Natural killer cell (primary cell): ENCODE measurements at regions not wholly inside any gene's neighbourhood (a gene's known extent, or its start where the extent isn't known, plus 50 kb on each side); places are given as distances from the start of the nearest gene placed in this dataset.

Source experiments
- ATAC-seq, 3 donors: fragments of 150-1000 bp in 2 of 3; fragments of 200-7000 bp in 1 of 3; cut with Tn5 transposase; 1 replicate in 1 of 3; 2 replicates in 2 of 3; pipeline ENCODE4 v1.10.0; 2021; ENCODE audit warnings: mild to moderate bottlenecking in 2 of 3, moderate library complexity in 2 of 3
- DNase-seq, 2 donors: peaks; one replicate each; pipeline versions ENCODE4 v3.0.0 to v3.0.0-alpha.2; 2013 to 2021; ENCODE audit warnings: mixed read lengths in 1 of 2
- H3K27ac ChIP-seq: one replicate; pipeline ENCODE4 v1.5.1; 2013; ENCODE audit warnings: mild to moderate bottlenecking, low read length
- H3K27me3 ChIP-seq: one replicate; pipeline ENCODE4 v1.6.1; 2013; ENCODE audit warnings: low read length; ENCODE audit not compliant: control insufficient read depth, insufficient read depth
- H3K36me3 ChIP-seq: one replicate; pipeline ENCODE4 v1.6.1; 2013; ENCODE audit warnings: low read length; ENCODE audit not compliant: control insufficient read depth, insufficient read depth
- H3K4me1 ChIP-seq: one replicate; pipeline ENCODE4 v1.6.1; 2013; ENCODE audit warnings: low read length; ENCODE audit not compliant: control insufficient read depth, insufficient read depth
- H3K4me3 ChIP-seq: one replicate; pipeline ENCODE4 v1.5.1; 2013; ENCODE audit warnings: low read length
- H3K9me3 ChIP-seq: one replicate; pipeline ENCODE4 v1.6.1; 2013; ENCODE audit warnings: low read length; ENCODE audit not compliant: control insufficient read depth, insufficient read depth
- H3K27ac Mint-ChIP-seq, 2 donors: one replicate each; pipeline ENCODE4 v1.8.0; 2022; ENCODE audit warnings: mild to moderate bottlenecking in 2 of 2, mixed read lengths in 2 of 2, moderate library complexity in 1 of 2
- H3K27me3 Mint-ChIP-seq, 2 donors: one replicate each; pipeline ENCODE4 v1.8.0; 2022; ENCODE audit warnings: low read depth in 2 of 2, mixed read lengths in 2 of 2
- H3K36me3 Mint-ChIP-seq: one replicate; pipeline ENCODE4 v1.8.0; 2022; ENCODE audit warnings: mixed read lengths
- H3K4me1 Mint-ChIP-seq, 2 donors: one replicate each; pipeline ENCODE4 v1.8.0; 2022; ENCODE audit warnings: mixed read lengths in 2 of 2
- H3K4me3 Mint-ChIP-seq: one replicate; pipeline ENCODE4 v1.8.0; 2022; ENCODE audit warnings: mild to moderate bottlenecking, moderate library complexity, mixed read lengths
- H3K9me3 Mint-ChIP-seq, 2 donors: one replicate each; pipeline ENCODE4 v1.8.0; 2022; ENCODE audit warnings: mixed read lengths in 2 of 2
- whole genome bisulfite sequencing: methylation state at CpG from one replicate; pipeline ENCODE4 v1.1.7; 2013; ENCODE audit warnings: missing lambda C conversion rate; ENCODE audit not compliant: insufficient coverage; 5-methylcytosine and 5-hydroxymethylcytosine counted together
- intact Hi-C: fragments of 100-400 bp; cut with micrococcal nuclease; formaldehyde crosslinking; loops from one replicate; pipeline ENCODE4 v1.14.2; 2022
- TF ChIP-seq, protein P1 (sequence below): fragments of 200-600 bp; IDR thresholded peaks from one replicate; pipeline ENCODE4 v1.8.0; 2022; ENCODE audit warnings: antibody characterized with exemption

DNA sequence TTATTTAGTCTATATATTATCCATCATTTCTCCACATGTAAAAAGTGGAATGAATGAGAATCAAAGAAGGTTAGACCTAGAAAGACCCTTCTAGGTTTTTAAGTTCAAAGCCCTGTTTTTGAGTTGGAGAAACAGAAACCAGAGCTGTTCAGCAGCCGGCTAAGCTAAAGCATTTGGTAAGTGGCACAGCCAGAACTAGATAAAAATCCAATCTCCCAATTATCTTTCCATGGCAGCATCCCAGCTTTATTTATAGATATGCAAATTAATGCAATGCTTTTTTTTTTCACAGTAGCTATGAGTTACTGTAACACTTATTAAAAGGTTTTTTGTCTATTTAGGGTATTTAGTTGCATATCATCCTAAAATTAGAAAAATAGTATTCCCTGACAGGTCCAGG lies 85.1 kb downstream of the NIBAN1 start:
- TF ChIP-seq, protein P1, sequence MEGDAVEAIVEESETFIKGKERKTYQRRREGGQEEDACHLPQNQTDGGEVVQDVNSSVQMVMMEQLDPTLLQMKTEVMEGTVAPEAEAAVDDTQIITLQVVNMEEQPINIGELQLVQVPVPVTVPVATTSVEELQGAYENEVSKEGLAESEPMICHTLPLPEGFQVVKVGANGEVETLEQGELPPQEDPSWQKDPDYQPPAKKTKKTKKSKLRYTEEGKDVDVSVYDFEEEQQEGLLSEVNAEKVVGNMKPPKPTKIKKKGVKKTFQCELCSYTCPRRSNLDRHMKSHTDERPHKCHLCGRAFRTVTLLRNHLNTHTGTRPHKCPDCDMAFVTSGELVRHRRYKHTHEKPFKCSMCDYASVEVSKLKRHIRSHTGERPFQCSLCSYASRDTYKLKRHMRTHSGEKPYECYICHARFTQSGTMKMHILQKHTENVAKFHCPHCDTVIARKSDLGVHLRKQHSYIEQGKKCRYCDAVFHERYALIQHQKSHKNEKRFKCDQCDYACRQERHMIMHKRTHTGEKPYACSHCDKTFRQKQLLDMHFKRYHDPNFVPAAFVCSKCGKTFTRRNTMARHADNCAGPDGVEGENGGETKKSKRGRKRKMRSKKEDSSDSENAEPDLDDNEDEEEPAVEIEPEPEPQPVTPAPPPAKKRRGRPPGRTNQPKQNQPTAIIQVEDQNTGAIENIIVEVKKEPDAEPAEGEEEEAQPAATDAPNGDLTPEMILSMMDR = no peak
- Mint-ChIP-seq H3K9me3 (no peaks in the 10 kb centered on the region), H3K36me3 (no peaks in the 10 kb centered on the region), H3K27ac (no peak overlapping the region), H3K4me1 (peaks cover 25 to 27% of the 10 kb centered on the region in 2 donors), H3K4me3 (no peak overlapping the region), H3K27me3 (no peaks in the 10 kb centered on the region)
- DNase-seq (no peak), ATAC-seq (no peak)
- Histone ChIP-seq H3K27ac (no peak overlapping the region), H3K4me1 (peaks cover 5% of the 10 kb centered on the region), H3K27me3 (no peaks in the 10 kb centered on the region), H3K9me3 (no peaks in the 10 kb centered on the region), H3K36me3 (peaks cover 6% of the 10 kb centered on the region), H3K4me3 (no peak overlapping the region)
- 100% methylated on average over 1 of the region's 1 CpG for WGBS
- intact Hi-C loops = no loop called here

DNA sequence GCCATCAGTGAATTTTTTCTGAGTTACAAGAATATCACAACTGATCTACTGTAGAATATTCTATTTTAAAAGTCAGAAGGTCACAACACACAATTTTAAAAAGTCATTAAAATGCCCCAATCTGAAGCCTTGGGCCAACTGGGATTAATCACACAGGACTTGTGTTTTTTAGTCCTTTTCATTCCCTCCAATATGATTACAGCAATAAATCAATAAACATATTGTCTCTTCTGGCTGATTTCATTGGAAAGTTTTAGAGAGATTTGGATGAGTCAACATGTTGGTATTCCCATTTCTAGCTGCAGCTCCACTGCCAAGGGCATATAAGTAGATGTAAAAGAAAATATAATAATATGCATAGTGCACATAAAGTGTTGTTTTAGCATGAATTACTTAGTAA lies 85.8 kb downstream of the NIBAN1 start:
- H3K36me3 ChIP-seq = peaks cover 12% of the 10 kb centered on the region
- intact Hi-C loops = no loop called here
- no peak overlapping the region for H3K27ac ChIP-seq
- H3K27me3 Mint-ChIP-seq = no peaks in the 10 kb centered on the region
- H3K4me1 ChIP-seq = peaks cover 5% of the 10 kb centered on the region
- no peak overlapping the region for H3K27ac Mint-ChIP-seq
- H3K4me3 Mint-ChIP-seq = no peak overlapping the region
- H3K9me3 ChIP-seq = no peaks in the 10 kb centered on the region
- H3K9me3 Mint-ChIP-seq = no peaks in the 10 kb centered on the region
- DNase-seq = no peak
- TF ChIP-seq, protein P1 = no peak
- ATAC-seq = no peak
- peaks cover 25 to 27% of the 10 kb centered on the region in 2 donors for H3K4me1 Mint-ChIP-seq
- H3K36me3 Mint-ChIP-seq = no peaks in the 10 kb centered on the region
- no peak overlapping the region for H3K4me3 ChIP-seq
- H3K27me3 ChIP-seq = no peaks in the 10 kb centered on the region

DNA sequence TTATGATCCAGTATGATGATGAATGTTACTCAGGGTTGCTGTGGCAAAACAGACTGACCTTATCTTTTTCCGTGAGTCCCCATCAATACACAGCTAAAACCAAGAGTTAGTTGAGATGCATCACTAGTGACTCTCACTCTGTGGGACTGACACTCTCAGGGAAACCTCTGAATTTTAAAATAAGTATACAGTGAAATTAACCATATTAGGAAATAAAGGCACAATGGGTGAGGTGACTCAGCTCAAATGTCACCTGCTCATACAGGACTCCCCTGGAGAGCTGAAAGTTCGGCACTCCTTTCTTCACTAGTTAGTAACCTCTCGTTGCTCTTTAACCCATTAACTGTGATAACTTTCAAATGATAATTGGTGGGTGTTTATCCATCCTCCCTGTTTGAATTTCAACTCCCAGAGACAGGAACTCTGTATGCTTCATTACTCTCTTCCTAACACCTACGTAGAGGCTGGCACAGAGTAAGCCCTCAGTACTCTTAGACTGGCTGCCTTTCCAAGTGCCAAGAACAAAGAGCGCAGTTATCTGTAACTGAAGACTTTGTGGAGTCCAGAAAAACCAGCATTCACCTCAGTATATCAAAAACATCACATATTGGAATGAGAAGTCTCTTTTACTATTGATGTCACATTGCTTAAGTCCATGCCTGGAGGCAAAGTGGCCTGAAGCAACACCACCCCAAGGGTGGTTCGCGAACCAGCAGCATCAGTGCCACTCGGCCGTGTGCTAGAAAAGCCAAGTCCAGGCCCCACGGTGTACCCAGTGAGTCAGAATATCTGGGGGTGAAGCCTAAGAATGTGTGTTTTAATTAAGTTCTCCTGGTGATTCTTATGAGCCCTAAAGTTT lies 91.1 kb downstream of the NIBAN1 start:
- H3K27me3 ChIP-seq = no peaks in the 10 kb centered on the region
- H3K36me3 Mint-ChIP-seq = no peaks in the 10 kb centered on the region
- DNase-seq (no peak), ATAC-seq (no peak)
- H3K4me1 ChIP-seq = no peaks in the 10 kb centered on the region
- TF ChIP-seq, protein P1 = no peak
- H3K27ac ChIP-seq = no peak overlapping the region
- no peaks in the 10 kb centered on the region for H3K9me3 Mint-ChIP-seq
- H3K36me3 ChIP-seq = peaks cover 13% of the 10 kb centered on the region
- WGBS = 91% methylated on average over 9 of the region's 10 CpGs
- no peak overlapping the region for H3K4me3 Mint-ChIP-seq
- H3K27me3 Mint-ChIP-seq = no peaks in the 10 kb centered on the region
- peaks cover 6 to 13% of the 10 kb centered on the region in 2 donors for H3K4me1 Mint-ChIP-seq
- H3K9me3 ChIP-seq = no peaks in the 10 kb centered on the region
- H3K4me3 ChIP-seq = no peak overlapping the region
- intact Hi-C loops = no loop called here
- H3K27ac Mint-ChIP-seq = no peak overlapping the region
